ENCODE measurements at regions not wholly inside any gene's neighbourhood (a gene's known extent, or its start where the extent isn't known, plus 50 kb on each side); places are given as distances from the start of the nearest gene placed in this dataset.

DNA sequence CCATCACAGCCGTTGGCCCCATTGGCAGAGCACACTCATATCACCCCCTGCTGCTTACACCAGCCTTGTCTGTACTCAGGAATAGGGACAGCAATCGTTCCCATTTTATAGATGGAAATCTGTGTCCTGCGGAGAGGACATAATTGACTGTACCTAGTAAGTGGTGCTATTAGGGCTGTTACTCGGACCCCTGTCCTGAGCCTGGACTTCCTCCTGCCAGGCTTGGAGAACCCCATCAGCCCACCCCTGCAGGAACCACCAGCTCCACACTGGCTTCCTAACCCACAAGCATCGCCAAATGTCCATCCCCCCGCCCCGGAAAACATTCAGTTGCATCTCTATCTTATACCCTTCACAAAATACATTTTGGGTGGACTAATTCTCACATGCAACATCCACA is 139.8 kb upstream of the RET start:
- CTCF ChIA-PET: no interaction called here
- no peaks in the 10 kb centered on the region for H3K9me3 ChIP-seq (ENCODE audit: insufficient read depth, low read depth)

DNA sequence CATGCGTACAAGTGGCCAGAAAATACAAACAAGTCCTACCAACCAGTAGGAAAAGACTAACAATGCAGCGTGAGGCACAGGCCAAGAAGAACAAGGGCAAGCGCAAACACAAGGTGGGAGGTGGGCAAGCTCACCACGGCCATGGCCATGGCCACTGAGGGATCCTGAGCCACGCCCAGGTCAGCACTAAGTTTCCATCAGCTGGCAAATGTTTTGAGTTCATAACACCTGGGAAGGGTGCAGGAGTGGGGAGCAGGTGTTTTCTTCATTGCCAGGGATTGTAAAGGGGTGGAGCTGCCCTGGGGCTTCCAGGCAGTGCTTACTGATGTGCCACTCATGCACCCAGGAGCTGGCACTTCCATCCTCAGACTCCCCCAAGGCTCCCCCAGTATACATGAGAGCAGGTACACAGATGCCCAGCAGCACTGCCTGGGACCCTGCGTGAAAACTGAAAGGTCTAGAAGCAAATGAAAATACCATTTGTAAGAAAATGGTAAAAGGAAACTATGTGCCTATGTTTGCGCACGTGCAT is 139.2 kb upstream of the RET start:
- no TSS peak for BruUV-seq (replicated peaks)

More for the DNA sequence above, 139.8 kb upstream of the RET start:
- no peaks in the 10 kb centered on the region for H3K36me3 ChIP-seq (ENCODE audit: low read depth)
- TF ChIP-seq EZH2 (IDR thresholded peaks at IDR 0.05; ENCODE audit: low read depth): no peak
- TF ChIP-seq, protein P1, sequence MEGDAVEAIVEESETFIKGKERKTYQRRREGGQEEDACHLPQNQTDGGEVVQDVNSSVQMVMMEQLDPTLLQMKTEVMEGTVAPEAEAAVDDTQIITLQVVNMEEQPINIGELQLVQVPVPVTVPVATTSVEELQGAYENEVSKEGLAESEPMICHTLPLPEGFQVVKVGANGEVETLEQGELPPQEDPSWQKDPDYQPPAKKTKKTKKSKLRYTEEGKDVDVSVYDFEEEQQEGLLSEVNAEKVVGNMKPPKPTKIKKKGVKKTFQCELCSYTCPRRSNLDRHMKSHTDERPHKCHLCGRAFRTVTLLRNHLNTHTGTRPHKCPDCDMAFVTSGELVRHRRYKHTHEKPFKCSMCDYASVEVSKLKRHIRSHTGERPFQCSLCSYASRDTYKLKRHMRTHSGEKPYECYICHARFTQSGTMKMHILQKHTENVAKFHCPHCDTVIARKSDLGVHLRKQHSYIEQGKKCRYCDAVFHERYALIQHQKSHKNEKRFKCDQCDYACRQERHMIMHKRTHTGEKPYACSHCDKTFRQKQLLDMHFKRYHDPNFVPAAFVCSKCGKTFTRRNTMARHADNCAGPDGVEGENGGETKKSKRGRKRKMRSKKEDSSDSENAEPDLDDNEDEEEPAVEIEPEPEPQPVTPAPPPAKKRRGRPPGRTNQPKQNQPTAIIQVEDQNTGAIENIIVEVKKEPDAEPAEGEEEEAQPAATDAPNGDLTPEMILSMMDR (conservative IDR thresholded peaks at IDR 0.05): no peak
- POLR2A ChIA-PET (ENCODE audit: unreplicated experiment): no interaction called here
- no peaks in the 10 kb centered on the region for H4K20me1 ChIP-seq (ENCODE audit: insufficient read depth)
- no peak overlapping the region for H3K4me3 ChIP-seq
- H3F3A ChIP-seq (ENCODE audit: insufficient read depth, low read depth): no peaks in the 10 kb centered on the region
- BruUV-seq (replicated peaks): no TSS peak
- H3K27me3 ChIP-seq (ENCODE audit: insufficient read depth, low read depth): peaks cover 48% of the 10 kb centered on the region; the same call in 1 of the 2 replicates
- DNase-seq: no peak
- H3K9me2 ChIP-seq (ENCODE audit: insufficient read depth): no peaks in the 10 kb centered on the region
- H3K27ac ChIP-seq: no peak overlapping the region
- intact Hi-C loops (cut with micrococcal nuclease; ENCODE audit: unreplicated experiment): no loop called here
- no peaks in the 10 kb centered on the region for H3K4me1 ChIP-seq (replicated peaks; ENCODE audit: insufficient read depth)
- no peaks in the 10 kb centered on the region for H3K79me2 ChIP-seq (ENCODE audit: low read depth)
- no peak overlapping the region for H2AFZ ChIP-seq
- no peak overlapping the region for H3K4me2 ChIP-seq

DNA sequence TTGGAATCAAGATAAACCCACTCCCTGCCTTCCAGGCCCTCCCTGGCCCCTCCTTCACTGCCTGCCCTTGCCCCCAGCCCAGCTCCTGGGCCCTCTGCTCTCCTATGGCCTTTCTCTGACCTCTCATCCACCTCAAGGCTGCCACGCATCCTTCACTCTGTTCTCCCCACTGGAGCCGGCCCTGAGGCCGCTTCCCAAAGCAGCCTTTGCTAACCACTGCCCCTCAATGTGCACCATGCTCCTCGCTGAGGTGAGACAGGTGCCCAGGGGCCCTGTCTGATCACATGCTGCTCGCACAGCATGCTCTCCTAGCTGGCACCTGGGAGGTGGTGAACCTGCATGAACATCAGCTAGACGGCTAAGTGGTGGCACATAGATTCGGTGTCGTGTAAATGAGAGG is 138.5 kb upstream of the RET start:
- no peak overlapping the region for H3K4me2 ChIP-seq
- no peak for DNase-seq
- H3K9me3 ChIP-seq (ENCODE audit: insufficient read depth, low read depth): no peaks in the 10 kb centered on the region
- BruUV-seq (replicated peaks): no TSS peak
- POLR2A ChIA-PET (ENCODE audit: unreplicated experiment): no interaction called here
- no peaks in the 10 kb centered on the region for H4K20me1 ChIP-seq (ENCODE audit: insufficient read depth)
- TF ChIP-seq EZH2 (IDR thresholded peaks at IDR 0.05; ENCODE audit: low read depth): no peak
- TF ChIP-seq, protein P1 (conservative IDR thresholded peaks at IDR 0.05): no peak
- no peak overlapping the region for H3K4me3 ChIP-seq
- no peak overlapping the region for H2AFZ ChIP-seq
- peaks cover 48% of the 10 kb centered on the region; the same call in 1 of the 2 replicates for H3K27me3 ChIP-seq (ENCODE audit: insufficient read depth, low read depth)
- H3K4me1 ChIP-seq (replicated peaks; ENCODE audit: insufficient read depth): no peaks in the 10 kb centered on the region
- no peaks in the 10 kb centered on the region for H3K9me2 ChIP-seq (ENCODE audit: insufficient read depth)
- H3F3A ChIP-seq (ENCODE audit: insufficient read depth, low read depth): no peaks in the 10 kb centered on the region
- intact Hi-C loops (cut with micrococcal nuclease; ENCODE audit: unreplicated experiment): no loop called here
- no peaks in the 10 kb centered on the region for H3K36me3 ChIP-seq (ENCODE audit: low read depth)
- no peak overlapping the region for H3K27ac ChIP-seq
- CTCF ChIA-PET: no interaction called here
- no peaks in the 10 kb centered on the region for H3K79me2 ChIP-seq (ENCODE audit: low read depth)

More for the DNA sequence above, 139.2 kb upstream of the RET start:
- no peak overlapping the region for H3K4me2 ChIP-seq
- H3K27me3 ChIP-seq (ENCODE audit: insufficient read depth, low read depth): peaks cover 48% of the 10 kb centered on the region; the same call in 1 of the 2 replicates
- no peaks in the 10 kb centered on the region for H3K79me2 ChIP-seq (ENCODE audit: low read depth)
- H3K4me1 ChIP-seq (replicated peaks; ENCODE audit: insufficient read depth): no peaks in the 10 kb centered on the region
- no peaks in the 10 kb centered on the region for H3K36me3 ChIP-seq (ENCODE audit: low read depth)
- H3K9me3 ChIP-seq (ENCODE audit: insufficient read depth, low read depth): no peaks in the 10 kb centered on the region
- no peaks in the 10 kb centered on the region for H3F3A ChIP-seq (ENCODE audit: insufficient read depth, low read depth)
- H3K27ac ChIP-seq: no peak overlapping the region
- H3K9me2 ChIP-seq (ENCODE audit: insufficient read depth): no peaks in the 10 kb centered on the region
- H2AFZ ChIP-seq: no peak overlapping the region
- POLR2A ChIA-PET (ENCODE audit: unreplicated experiment): no interaction called here
- CTCF ChIA-PET: no interaction called here
- intact Hi-C loops (cut with micrococcal nuclease; ENCODE audit: unreplicated experiment): no loop called here
- no peak overlapping the region for H3K4me3 ChIP-seq
- DNase-seq: no peak
- TF ChIP-seq, protein P1 (conservative IDR thresholded peaks at IDR 0.05): no peak
- TF ChIP-seq EZH2 (IDR thresholded peaks at IDR 0.05; ENCODE audit: low read depth): no peak
- H4K20me1 ChIP-seq (ENCODE audit: insufficient read depth): no peaks in the 10 kb centered on the region

Measured in PC-9 (cell line).